DMS53 treated with DMSO at 0.1 percent for 48 hours (cell line): ENCODE measurements at regions not wholly inside any gene's neighbourhood (a gene's known extent, or its start where the extent isn't known, plus 50 kb on each side); places are given as distances from the start of the nearest gene placed in this dataset.

ENCODE experiments used
- DNase-seq: peaks from one replicate; lab custom pipeline; 2025; ENCODE audit not compliant: unreplicated experiment; lab: John Stamatoyannopoulos, UW

DNA sequence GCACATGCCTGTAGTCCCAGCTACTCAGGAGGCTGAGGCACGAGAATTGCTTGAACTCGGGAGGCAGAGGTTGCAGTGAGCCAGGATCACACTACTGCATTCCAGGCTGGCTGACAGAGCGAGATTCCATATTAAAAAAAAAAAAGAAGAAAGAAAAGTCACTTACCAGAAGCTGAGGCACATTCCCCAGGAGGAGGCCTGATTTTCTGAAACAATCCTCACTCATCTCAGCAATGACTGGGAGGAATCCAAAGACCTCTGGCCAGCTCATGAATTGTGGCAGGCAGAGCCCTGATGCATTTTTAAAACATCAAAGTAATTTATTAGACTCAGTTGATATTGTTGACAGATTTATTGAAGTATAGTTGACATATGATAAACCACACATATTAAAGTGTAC is 206.3 kb downstream of the FOXO1 start:
- DNase-seq: no peak

DNA sequence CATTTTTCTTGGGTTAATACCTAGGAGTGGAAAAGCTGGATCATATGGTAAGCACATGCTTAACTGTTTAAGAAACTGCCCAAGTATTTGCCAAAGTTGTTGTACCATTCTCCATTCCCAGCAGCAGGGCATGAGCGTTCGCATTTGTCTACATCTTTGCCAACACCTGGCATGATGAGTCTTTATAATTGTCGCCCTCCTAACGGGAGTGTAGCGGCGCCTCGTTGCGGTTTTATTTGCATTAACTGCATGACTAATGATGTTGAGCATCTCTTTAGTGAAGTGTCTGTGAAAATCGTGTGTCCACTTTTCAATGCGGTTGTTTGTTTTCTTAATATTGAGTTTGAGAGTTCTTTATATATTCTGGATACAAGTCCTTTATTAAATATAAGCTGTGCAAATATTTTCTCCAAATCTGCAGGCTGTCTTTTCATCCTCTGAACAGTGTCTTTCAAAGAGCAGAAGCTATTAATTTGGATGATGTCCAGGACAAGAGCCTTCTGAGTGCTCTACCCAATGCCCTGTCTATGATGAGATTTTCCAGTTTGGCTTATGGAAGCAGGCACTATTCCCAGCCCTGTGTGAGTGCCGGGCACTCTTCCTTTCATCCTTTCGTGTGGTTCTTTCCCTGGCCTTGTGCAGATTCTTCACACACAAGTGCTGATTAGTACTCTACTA is 202.0 kb downstream of the FOXO1 start:
- DNase-seq: peak; percentile 76

DNA sequence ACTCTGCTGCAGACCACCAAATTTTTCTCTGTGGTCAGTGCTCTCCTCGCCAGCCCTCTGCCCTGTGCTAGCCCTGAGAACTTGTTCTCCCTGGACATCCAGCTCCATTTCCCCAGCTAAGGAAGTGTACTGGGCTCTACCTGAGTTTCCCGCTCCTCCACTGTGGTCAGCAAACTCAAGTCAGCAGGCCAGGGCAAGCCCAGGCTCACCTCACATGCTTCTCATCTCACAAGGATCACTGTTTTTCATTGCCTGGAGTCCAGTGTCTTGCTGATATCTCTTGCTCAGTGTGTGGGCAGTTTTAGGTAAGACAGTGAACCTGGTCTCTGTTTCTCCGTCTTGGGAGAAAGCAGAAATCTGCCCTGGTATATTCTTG is 201.4 kb downstream of the FOXO1 start:
- no peak for DNase-seq

DNA sequence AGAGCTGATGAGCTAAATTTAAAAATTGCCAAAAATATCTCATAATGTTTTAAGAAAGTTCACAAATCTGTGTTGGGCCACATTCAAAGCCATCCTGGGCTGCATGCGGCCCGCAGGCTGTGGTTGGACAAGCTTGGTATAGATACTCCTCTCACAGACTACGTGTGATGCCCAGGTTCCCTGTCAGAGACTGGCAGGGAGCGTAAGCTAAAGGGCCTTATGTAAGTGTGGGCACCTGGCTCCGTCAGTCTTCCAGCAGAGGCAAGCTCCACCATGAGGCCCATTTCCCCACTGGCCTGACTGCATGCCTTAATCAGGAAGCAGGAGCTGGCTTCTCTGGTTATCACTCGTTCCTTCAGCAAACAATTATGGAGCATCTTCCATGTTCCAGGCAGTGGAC is 200.2 kb downstream of the FOXO1 start:
- DNase-seq: no peak

DNA sequence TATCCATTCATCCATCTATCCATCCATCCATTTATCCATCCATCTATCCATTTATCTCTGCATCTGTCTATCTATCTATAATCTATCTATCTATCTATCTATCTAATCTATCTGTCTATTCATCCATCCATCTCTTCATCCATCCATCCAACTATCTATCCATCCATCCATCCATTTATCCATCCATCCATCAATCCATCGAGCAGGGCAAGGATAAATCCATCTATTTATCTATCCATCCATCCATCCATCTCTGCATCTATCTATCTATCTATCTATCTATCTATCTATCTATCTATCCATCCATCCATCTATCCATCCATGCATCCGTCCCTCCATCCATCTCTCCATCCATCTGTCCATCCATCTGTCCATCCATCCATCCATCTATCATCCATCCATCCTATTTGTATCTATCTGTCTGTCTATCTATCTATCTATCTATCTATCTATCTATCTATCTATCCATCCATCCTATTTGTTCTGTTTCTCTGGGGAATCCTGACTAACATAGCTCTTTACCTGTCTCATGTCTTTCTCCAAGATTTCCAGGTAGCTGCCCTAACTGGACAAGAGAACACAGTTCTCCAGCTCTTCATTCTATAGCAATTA is 198.1 kb downstream of the FOXO1 start:
- no peak for DNase-seq

DNA sequence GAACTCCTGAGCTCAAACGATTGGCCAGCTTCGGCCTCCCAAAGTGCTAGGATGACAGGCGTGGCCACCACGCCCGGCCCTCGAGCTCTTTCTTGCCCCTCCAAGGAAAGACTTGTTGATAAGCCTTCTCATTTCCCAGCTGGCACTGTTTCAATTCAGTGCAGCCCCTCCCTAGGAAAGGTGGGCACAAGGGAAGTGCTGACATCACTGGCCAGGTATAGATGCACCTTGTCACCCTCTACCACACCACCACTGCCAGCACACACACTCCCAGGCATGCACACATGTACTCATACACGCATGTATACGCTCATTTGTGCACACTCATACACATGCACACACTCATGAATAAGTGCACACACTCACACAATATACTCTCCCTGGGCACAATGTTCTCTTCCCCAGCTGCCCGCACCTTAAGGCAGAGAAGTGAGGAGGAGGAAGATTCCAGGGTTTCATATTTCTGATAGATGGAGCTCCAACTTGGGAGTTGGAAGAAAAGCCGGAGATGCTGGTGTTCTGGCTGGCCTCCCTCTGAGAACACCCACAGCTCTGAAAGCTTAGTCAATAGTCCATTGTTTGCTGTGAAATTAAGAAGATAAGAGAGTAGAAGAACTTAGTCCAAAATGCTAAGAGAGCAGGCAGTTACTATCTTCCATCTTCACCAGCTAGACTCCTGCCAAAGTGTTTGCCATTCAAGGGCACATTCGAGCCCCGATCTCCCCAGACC is 196.7 kb downstream of the FOXO1 start:
- DNase-seq: no peak

DNA sequence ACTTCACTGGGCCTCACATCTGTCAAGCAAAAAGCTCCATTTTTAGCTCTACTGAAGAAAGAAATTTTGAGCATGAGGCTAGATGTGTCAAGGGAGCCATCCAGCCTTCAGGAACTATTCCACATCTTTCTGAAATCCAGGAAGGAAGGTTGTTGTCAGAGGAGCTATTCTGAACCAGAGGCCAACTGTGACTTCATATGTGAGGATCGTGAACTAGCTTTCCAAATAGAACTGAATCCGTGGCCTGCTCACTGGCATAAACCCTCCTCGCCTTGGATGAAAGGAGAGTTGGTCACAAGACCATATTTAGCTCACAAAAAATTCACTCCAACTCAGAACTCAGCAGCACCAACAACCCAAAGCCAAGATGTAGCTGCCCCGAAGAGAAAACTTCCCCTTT is 195.8 kb downstream of the FOXO1 start:
- DNase-seq: no peak

DNA sequence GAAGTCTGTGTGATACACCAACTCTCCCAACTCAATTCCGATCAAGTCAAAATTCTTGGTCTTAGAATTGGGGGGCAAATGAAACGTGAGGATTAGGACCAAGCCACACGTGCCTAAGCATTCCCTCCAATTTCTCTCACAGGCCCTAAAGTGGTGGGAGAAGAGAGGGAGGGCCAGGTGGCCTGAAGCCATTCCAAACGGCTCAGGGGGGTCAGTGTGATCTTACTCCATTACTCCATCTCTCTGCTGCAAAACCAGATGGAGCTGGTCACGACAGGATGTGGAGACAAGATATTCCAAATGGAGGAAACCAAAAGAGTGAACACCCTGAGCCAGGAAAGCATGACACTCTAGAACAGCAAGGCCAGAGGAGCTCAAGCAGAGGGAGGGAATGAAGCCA is 195.4 kb downstream of the FOXO1 start:
- DNase-seq: no peak

DNA sequence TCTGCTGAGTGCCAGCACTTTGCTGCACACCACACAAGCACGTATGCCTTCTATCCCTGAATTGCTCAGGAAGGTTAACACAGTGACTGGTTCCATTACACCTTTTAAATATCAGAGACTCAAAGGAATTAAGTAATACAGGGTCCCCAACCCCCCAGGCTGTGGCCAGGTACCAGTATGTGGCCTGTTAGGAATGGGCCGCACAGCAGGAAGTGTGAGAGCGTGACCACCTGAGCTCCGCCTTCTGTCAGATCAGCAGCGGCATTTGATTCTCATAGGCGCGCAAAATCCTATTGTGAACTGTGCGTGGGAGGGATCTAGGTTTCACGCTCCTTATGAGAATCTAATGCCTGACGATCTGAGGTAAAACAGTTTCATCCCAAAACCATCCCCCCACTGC is 194.5 kb downstream of the FOXO1 start:
- DNase-seq: no peak

DNA sequence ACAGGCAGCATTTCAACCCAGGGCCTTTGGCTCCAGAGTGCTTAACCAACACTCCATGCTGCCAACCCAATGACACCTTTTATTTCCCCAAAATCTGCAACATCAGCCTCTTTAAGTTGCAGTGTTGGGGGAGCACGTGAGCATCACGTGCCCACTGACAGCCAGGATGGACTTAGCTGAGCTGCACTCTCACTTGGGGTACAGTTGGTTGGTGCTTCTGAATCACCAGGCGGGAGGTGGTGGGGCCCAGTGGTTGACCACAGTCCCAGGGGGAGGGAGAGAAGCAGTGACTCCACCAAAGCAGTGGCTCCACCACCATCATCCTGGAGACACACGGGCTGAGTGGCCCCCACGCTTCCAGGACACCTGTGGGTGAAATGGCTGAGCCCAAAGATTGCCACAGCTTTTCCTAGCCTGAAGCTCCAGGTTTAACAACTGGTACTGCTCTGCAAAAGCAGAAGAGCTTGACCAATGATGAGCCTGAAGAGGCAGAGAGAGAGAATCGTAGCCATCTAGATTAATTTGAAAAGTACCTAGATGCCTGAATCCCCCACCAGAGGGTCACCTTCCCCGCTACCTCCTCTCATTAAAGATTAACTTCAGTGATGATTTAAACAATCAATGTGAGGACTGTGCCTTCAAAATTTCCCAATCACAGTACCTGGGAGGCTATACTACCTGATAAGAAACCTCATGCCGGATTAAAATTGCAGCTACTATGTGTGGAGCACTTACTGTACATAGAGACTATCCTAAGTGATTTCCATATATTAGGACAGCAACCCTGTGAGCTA is 193.8 kb downstream of the FOXO1 start:
- DNase-seq: no peak

DNA sequence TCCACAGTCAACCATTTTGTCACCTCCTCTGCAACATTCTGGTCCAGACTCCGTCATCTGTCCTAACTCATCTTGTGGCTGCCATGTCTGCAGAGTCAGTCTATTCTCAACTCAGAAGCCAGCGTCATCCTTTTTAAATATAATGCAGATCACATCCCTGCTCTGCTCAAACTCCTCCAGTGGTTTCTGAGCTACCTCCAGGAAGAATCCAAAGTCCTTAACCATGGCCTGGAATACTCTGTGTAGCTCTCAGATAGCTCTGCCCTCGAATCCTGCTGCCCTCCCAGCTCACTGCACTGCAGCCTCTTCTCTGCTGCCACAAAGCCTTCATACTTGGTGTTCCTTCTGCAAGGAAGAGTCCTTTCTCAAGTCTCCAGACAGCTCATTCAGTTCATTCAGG is 190.8 kb downstream of the FOXO1 start:
- no peak for DNase-seq

DNA sequence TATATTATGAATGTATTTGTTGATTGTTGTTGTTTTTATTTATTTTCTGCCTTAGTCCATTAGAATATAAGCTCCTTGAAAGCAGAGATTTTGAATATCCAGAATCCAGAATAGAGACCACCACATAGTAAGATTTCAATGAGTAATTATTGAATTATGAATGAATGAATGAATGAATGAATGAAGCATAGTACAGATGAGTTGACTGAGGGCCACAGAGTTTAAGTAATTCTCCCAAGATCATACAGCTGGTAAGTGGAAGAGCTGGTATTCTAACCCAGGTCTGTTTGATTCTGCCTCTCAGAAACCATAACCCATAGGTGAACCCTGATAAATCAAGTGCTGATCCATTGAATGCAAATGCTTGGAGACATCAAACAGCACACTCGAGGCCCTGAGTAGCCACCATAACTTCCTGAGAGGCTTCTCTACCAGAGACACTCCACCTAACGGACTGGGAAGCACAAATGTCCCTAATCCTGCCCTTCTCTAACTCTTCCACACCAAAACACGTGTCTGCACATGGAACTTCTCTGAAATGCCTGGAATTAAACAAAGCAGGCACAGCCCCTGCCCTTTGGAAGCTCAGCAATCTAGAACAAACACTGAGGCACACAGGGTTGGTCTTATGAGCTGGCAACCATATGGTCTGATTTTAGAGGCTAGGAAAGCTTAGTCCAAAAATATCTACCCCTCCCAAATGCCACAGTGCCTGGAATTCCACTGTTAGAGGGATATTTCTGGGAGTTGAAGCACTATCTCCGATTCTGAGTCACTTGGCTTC is 190.1 kb downstream of the FOXO1 start:
- no peak for DNase-seq

DNA sequence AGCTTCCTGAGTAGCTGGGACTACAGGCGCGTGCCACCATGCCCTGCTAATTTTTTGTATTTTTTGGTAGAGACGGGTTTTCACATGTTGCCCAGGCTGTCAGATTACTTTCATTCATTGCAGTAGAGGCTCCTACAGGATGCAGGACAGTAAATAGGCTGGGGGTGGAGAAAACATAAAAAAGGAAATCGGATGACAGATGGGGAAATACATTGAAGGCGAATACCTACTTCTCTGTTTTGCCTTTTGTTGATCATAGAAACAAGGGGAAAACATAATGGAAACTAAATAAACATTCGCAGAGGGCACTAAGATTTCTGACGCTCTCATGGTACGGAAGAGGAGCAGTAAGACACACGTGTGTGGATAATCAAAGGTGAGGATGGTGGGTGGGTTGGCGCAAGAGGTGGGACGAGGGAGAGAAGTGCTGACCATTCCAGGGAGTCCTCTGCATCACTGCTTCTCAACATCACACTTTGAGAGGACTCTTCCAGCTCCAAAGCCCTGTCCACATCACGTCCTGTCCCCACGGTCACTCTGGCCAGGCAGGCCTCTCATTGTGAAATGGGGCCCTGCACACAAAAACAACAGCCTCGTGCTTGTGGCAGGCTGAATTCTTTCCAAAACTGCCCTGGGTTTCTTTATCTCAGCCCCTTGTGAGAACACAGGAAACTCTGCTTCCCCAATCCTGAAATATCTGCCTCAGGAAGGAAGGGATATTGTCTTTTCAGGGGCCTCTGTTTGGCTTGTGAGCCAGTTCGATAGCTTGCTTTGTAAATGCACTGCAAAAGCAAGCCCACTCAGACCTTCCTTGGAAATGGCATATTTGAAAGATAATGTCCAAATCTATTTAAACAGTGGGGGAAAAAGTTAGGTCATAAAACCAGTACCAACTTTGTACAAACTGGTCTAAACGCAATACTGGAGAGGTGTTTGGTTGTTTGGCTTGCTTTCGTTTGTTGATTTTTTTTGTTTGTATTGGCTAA is 188.5 kb downstream of the FOXO1 start:
- DNase-seq: no peak

DNA sequence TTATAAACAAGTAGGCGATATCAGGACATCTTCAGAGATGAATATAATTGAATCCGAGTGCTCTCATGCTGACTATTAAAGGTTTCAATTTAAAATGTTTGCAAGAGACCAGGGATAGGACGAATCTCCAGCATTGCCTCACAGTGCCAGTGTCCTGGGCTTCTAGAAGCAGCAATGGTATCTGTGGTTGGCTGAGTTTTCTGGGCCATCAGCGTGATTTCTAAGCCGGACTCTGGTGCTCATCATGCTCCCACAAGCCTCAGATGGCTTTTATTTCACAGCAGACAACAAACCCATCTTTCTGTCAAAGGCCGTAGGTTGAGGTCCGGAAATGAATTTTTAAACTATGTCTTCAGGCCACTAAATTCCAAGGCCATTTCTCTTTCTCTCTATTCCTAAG is 187.7 kb downstream of the FOXO1 start:
- no peak for DNase-seq

DNA sequence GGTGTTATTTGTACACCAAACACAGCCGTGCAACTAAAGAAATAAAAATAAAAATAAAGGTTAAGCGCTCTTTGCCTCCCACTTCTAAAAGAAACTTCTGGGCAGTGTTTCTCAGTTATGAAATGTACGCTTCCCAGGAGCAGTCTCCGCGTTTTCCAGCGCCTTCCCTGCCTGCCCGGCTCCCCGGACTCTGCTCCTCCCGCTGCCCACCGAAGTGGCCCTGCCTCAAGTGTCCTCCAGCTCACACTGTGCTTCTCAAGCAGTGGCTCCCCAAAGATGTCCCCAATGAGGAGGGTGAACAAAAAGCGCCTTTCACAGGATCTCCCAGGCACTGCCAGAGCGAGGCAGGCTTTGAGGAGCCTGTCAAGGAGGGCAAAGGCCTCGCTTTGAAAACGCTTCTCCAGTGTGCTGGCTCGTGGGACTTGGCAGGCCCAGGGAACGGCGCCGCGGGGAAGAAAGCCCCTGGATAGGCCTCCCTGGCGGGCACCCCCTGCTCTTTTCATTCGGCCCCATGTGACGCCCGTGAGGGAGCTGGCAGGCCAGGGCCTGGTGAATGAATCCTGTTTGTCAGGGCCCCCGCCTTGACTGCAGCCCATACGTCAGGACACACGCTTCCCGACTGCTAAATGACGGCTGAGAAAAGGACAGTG is 187.1 kb downstream of the FOXO1 start:
- no peak for DNase-seq

DNA sequence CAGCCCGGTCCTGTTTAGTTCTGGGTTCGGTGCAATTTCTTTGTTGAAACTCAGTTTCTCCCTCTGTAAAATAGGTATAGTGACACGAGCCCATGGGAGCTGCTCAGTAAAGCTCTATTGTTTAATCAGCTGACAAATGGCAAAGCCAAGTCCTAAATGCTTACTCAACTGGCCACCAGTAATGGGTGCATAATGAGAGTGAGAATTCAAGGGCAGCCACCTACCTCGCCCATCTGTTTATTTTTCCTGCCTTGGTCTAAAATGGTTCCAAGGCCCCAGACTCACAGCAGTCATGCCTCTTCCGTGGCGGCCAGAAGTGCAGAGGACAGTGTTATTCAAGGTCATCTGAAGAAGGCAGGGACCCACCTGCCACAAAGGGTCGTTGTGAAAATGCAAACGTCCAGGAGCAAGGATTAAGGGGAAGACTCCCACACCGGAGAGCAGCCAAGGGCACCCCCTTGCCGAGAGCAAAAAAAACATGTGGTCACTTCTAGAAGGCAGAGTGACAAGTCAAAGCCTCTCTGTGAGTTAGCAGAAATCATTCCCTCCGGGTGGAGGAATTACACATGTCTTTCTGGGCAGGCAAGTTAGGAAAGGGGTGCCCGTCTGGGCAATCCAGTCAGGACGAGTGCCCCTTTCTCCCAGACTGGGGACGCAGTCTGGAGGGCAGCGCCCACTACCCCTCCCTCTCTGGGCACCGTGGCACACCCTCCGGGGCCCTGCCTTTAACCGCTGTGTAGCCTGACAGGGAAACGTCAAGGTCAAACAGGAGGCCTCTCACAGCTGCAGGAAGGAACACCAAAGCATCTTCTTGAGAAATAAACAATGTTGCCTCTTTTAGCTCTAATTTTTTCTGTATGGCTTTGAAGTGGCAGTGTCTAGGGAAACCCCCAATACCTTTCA is 186.2 kb downstream of the FOXO1 start:
- DNase-seq: no peak

DNA sequence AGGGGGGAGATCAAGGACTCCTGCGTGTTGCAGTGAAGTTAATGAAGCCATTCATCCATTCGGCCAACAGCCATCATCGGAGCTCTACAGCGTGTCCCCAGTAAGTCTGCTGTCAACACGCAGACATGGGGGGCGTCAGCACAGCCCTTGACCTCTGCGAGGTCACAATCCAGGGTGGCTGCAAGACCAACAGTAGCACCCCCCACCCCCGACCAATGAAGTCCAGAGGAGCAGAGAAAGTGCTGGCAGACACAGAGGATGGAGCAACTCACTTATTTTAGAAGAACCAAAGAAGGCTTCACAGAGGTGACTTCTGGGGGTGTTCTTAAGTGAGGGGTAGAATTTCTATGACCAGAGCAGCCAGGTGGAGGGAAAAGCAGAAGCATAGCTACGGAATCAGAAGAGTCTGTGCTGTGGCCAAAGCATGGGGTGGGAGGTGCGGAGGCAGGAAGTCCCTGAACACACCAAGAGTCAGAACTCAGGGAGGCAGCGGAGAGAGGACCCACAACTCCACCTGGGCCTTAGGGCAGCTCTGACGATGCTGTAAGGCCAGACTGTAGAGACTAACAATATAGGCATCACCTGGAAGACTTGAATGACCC is 185.4 kb downstream of the FOXO1 start:
- DNase-seq: no peak

DNA sequence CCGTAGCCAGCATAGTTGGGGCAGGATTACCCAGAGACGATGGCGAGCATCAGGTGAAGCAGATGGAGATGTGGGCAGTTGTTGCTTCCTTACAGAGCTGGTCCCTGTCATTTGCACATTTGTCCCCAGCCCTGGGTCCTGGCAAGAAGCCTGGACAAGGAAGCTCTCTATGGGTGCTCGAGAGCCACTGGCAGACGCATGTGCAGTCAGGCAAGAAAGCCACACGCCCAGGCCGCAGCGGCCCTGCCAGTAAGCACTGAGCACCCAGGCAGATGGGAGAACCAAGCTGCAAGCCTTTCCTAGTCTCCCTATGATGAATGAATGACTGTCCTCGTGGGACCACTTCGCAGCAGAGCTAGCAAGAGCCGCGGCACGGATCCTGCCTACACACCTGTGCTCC is 182.8 kb downstream of the FOXO1 start:
- peak; percentile 24 for DNase-seq
